ENCODE measurements at regions not wholly inside any gene's neighbourhood (a gene's known extent, or its start where the extent isn't known, plus 50 kb on each side); places are given as distances from the start of the nearest gene placed in this dataset.

GRCh38 chr12:107469011-107469410, 216.6 kb upstream of the PWP1 start (continued):
- TF ChIP-seq ETS1 (IDR thresholded peaks at IDR 0.05) = no peak
- no peak for TF ChIP-seq EZH2phosphoT487 (IDR thresholded peaks at IDR 0.05; ENCODE audit: unreplicated experiment)
- no peak for TF ChIP-seq CREB1 (CRISPR knock-in tag; IDR thresholded peaks at IDR 0.05; ENCODE audit: low read depth)
- TF ChIP-seq ZNF331 (CRISPR knock-in tag; IDR thresholded peaks at IDR 0.05; ENCODE audit: low read depth) = no peak
- TF ChIP-seq NANOG (IDR thresholded peaks at IDR 0.05; ENCODE audit: borderline replicate concordance) = no peak
- TF ChIP-seq POLR2AphosphoS5 (IDR thresholded peaks at IDR 0.05; ENCODE audit: low read depth) = no peak

GRCh38 chr12:107470645-107471044, 215.0 kb upstream of the PWP1 start:
- H3K4me3 Mint-ChIP-seq = no peak overlapping the region
- no peak overlapping the region for H3K4me2 ChIP-seq
- H3K36me3 Mint-ChIP-seq (ENCODE audit: low read depth) = no peaks in the 10 kb centered on the region
- H3K79me2 ChIP-seq (replicated peaks; ENCODE audit: insufficient read depth) = no peaks in the 10 kb centered on the region
- no peaks in the 10 kb centered on the region for H3K9me2 ChIP-seq (ENCODE audit: insufficient read depth)
- H3K27me3 Mint-ChIP-seq (ENCODE audit: insufficient read depth, low read depth, poor library complexity) = peaks cover 7% of the 10 kb centered on the region
- H3K36me3 ChIP-seq (ENCODE audit: insufficient read depth) = no peaks in the 10 kb centered on the region
- ATAC-seq (no peak), DNase-seq (ENCODE audit: low spot score) (no peak)
- no peaks in the 10 kb centered on the region for H3K27me3 ChIP-seq (ENCODE audit: insufficient read depth)
- H4K20me1 ChIP-seq (replicated peaks; ENCODE audit: insufficient read depth) = no peaks in the 10 kb centered on the region
- H3K27ac Mint-ChIP-seq = no peak overlapping the region
- TF ChIP-seq ETS1 (IDR thresholded peaks at IDR 0.05) (no peak), EZH2 (IDR thresholded peaks at IDR 0.05; ENCODE audit: low read depth, unreplicated experiment) (no peak)
- H3K27ac ChIP-seq (ENCODE audit: low read depth) = no peak overlapping the region
- peaks cover 7% of the 10 kb centered on the region; the same call in 1 of the 2 replicates for H3K4me1 ChIP-seq (ENCODE audit: insufficient read depth)
- no peaks in the 10 kb centered on the region for H3K9me3 Mint-ChIP-seq
- H2AFZ ChIP-seq = no peak overlapping the region
- H3F3A ChIP-seq (replicated peaks; ENCODE audit: low read depth) = no peaks in the 10 kb centered on the region
- H3K4me3 ChIP-seq = no peak overlapping the region
- peaks cover 28% of the 10 kb centered on the region for H3K4me1 Mint-ChIP-seq

GRCh38 chr12:107472308-107472707, 213.3 kb upstream of the PWP1 start:
- Mint-ChIP-seq H3K27me3 (ENCODE audit: insufficient read depth, low read depth, poor library complexity) (peaks cover 7% of the 10 kb centered on the region), H3K36me3 (ENCODE audit: low read depth) (no peaks in the 10 kb centered on the region), H3K27ac (no peak overlapping the region), H3K4me1 (peaks cover 23% of the 10 kb centered on the region), H3K9me3 (no peaks in the 10 kb centered on the region), H3K4me3 (no peak overlapping the region)
- TF ChIP-seq EZH2phosphoT487 (IDR thresholded peaks at IDR 0.05; ENCODE audit: unreplicated experiment) = no peak
- no peak for TF ChIP-seq REST (IDR thresholded peaks at IDR 0.05; ENCODE audit: unreplicated experiment)
- no peak for TF ChIP-seq STAT1 (IDR thresholded peaks at IDR 0.05; ENCODE audit: unreplicated experiment)
- TF ChIP-seq ETS1 (IDR thresholded peaks at IDR 0.05) = no peak
- no peak for TF ChIP-seq EZH2 (IDR thresholded peaks at IDR 0.05; ENCODE audit: low read depth, unreplicated experiment)
- Histone ChIP-seq H3K4me3 (no peak overlapping the region), H2AFZ (no peak overlapping the region), H3K36me3 (ENCODE audit: insufficient read depth) (no peaks in the 10 kb centered on the region), H3K27ac (ENCODE audit: low read depth) (no peak overlapping the region), H3K4me2 (no peak overlapping the region), H3K4me1 (ENCODE audit: insufficient read depth) (peaks cover 7% of the 10 kb centered on the region; the same call in 1 of the 2 replicates), H3K9me2 (ENCODE audit: insufficient read depth) (no peaks in the 10 kb centered on the region), H4K20me1 (replicated peaks; ENCODE audit: insufficient read depth) (no peaks in the 10 kb centered on the region), H3K27me3 (ENCODE audit: insufficient read depth) (no peaks in the 10 kb centered on the region), H3K79me2 (replicated peaks; ENCODE audit: insufficient read depth) (no peaks in the 10 kb centered on the region), H3F3A (replicated peaks; ENCODE audit: low read depth) (no peaks in the 10 kb centered on the region)
- no peak for DNase-seq (ENCODE audit: low spot score)
- no peak for ATAC-seq

All from GM23338 (cell line).